Heart right ventricle (tissue), 16 donors: ENCODE measurements at regions not wholly inside any gene's neighbourhood (a gene's known extent, or its start where the extent isn't known, plus 50 kb on each side); places are given as distances from the start of the nearest gene placed in this dataset.

Experiments used
- ATAC-seq, 8 donors: fragments of 200-7000 bp; cut with Tn5 transposase; one replicate each; pipeline ENCODE4 v1.9.1; 2020; ENCODE audit warnings: mild to moderate bottlenecking in 8 of 8, moderate library complexity in 8 of 8, moderate number of reproducible peaks in 1 of 8
- DNase-seq, 2 donors: peaks; one replicate each; pipeline ENCODE4 v3.0.0-alpha.2; 2020
- H3K27ac ChIP-seq, 10 donors: fragments of 200-600 bp; sonication (generic) in 2 of 10; one replicate each; pipeline versions ENCODE4 v1.5.0 to v1.8.0; 2020 to 2022; ENCODE audit warnings: mild to moderate bottlenecking in 3 of 10
- H3K27me3 ChIP-seq, 7 donors: fragments of 200-600 bp; one replicate each; pipeline ENCODE4 v1.8.0; 2021 to 2022; ENCODE audit warnings: mild to moderate bottlenecking in 2 of 7
- H3K36me3 ChIP-seq, 9 donors: fragments of 200-600 bp; sonication (generic) in 1 of 9; one replicate each; pipeline versions ENCODE4 v1.5.0 to v1.8.0; 2020 to 2022; ENCODE audit warnings: mild to moderate bottlenecking in 2 of 9
- H3K4me1 ChIP-seq, 9 donors: fragments of 200-600 bp; sonication (generic) in 1 of 9; one replicate each; pipeline versions ENCODE4 v1.5.0 to v1.8.0; 2020 to 2022; ENCODE audit warnings: mild to moderate bottlenecking in 4 of 9
- H3K4me3 ChIP-seq, 10 donors: fragments of 200-600 bp; sonication (generic) in 2 of 10; one replicate each; pipeline versions ENCODE4 v1.5.0 to v1.8.0; 2020 to 2022; ENCODE audit warnings: mild to moderate bottlenecking in 7 of 10, moderate library complexity in 2 of 10
- H3K9me3 ChIP-seq, 11 donors: fragments of 200-600 bp in 10 of 11; sonication (generic) in 2 of 11; one replicate each; pipeline versions ENCODE4 v1.5.0 to v1.8.0; 2013 to 2022; ENCODE audit warnings: mild to moderate bottlenecking in 2 of 11, control low read depth in 1 of 11, moderate library complexity in 1 of 11
- CTCF ChIP-seq, 9 donors: fragments of 200-600 bp; sonication (generic) in 2 of 9; IDR thresholded peaks; one replicate each; pipeline versions ENCODE4 v1.5.0 to v1.8.0; 2021 to 2022; ENCODE audit warnings: antibody characterized with exemption in 9 of 9, mild to moderate bottlenecking in 5 of 9, moderate library complexity in 1 of 9
- WGBS, 2 donors: extraction: QIAGEN DNeasy Blood & Tissue Kit; methylation state at CpG; one replicate each; pipeline ENCODE4 v1.1.7; 2013; ENCODE audit warnings: inconsistent platforms in 1 of 2; 5-methylcytosine and 5-hydroxymethylcytosine counted together
- intact Hi-C, 10 donors: fragments of 100-400 bp; cut with DNase I; formaldehyde crosslinking; loops; one replicate each; pipeline versions ENCODE4 v1.11.1 to v1.14.2; 2022
- donor health status: Arrhythmogenic right ventricular cardiomyopathy.
- donor health status: ischemic (EF 13 %, LVEDD 7.1; RV severe dilation, severe dysfunction).
- donor health status: healthy with polysubstance abuse.
- donor health status: DM: no; HTN: yes; CAD: no.
- donor health status: DM: no; HTN: no; CAD: no.
- donor health status: ischemic (EF 25% LVEDD 6.9; RV normal size, moderate dysfunction).
- donor health status: ischemic (EF 25% LVEDD 5.7; RV mildly dilated, moderate dysfunction).
- donor health status: healthy.
- donor health status: DM: yes; HTN: yes; CAD: no.
- donor health status: Ischemic cardiomyopathy.
- donor health status: ischemic (EF 35%, LVEDD 5.7; RV mildly dilated, moderate dysfunction).
- donor health status: nonischemic (EF 11% LVEDD 7.7; RV severe dilation, severe dysfunction).
- donor health status: DM: yes; HTN: yes; CAD: no.
- donor health status: PGD.
- donor health status: ischemic (EF 29% LVEDD 5.4; RV normal size, mild dysfunction).
- donor health status: nonischemic (EF 23%, LVEDD 6.1; RV moderate dilation, normal function).

- DNase-seq (no peak), ATAC-seq (no peak)
- H3K36me3 ChIP-seq, result no peaks in the 10 kb centered on the region
- no peak overlapping the region for H3K4me3 ChIP-seq
- intact Hi-C loops, result no loop called here
- no peak for TF ChIP-seq CTCF (IDR thresholded peaks at IDR 0.05)
- H3K27me3 ChIP-seq, result peaks cover 0 to 24% (median 12%) of the 10 kb centered on the region in 7 donors
- H3K27ac ChIP-seq, result no peak overlapping the region
- H3K4me1 ChIP-seq, result no peaks in the 10 kb centered on the region
- peaks cover 0 to 15% (median 0%) of the 10 kb centered on the region in 11 donors for H3K9me3 ChIP-seq
Measured at GRCh38 chr2:70397186-70397585, 95.3 kb upstream of the FAM136A start.

DNA sequence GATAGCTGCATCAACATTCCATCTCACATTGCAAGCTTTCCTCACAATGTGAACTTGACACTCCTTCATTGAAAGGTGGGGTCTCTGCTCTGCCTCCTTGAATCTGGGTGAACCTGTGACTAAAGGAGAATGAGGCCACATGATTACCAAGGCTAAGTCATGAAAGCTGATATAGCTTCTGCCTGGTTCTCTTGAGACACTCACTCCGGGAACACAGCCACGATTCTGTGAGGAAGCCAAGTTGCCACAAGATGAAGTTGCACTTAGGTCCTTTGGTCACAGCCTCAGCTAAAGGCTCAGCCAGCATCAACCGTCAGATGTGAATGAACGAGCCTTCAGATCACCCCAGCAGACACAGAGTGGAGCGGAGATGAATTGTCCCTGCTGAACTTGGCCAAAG lies 94.7 kb upstream of the FAM136A start:
- no peak overlapping the region for H3K4me3 ChIP-seq
- no peak for DNase-seq
- WGBS, 2 donors, result 52 to 62% methylated on average over 5 of the region's 5 CpGs
- ATAC-seq, result no peak
- no peaks in the 10 kb centered on the region for H3K36me3 ChIP-seq
- peaks cover 0 to 24% (median 12%) of the 10 kb centered on the region in 7 donors for H3K27me3 ChIP-seq
- H3K27ac ChIP-seq, result no peak overlapping the region
- intact Hi-C loops, result no loop called here
- peaks cover 0 to 15% (median 0%) of the 10 kb centered on the region in 11 donors for H3K9me3 ChIP-seq
- TF ChIP-seq CTCF (IDR thresholded peaks at IDR 0.05), result no peak
- no peaks in the 10 kb centered on the region for H3K4me1 ChIP-seq

DNA sequence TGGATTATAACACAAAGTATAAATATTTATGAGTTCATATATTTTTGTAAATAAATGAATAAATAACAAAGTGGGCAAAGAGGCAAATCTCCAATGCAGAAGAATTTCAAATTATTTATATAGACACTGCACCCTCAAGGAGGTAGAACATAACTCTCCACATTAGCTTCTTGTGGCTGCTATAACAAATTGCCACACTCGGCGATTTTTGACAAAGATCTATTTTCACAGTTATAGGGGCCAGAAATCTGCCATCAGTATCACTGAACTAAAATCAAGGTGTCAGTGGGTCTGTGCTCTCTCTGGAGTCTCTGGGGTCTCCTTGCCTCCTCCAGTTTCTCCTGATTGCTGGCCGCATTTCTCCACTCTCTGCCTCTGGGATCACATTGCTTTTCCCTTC lies 92.0 kb upstream of the FAM136A start:
- Histone ChIP-seq H3K27ac (no peak overlapping the region), H3K4me3 (no peak overlapping the region), H3K9me3 (peaks cover 0 to 15% (median 0%) of the 10 kb centered on the region in 11 donors), H3K4me1 (no peaks in the 10 kb centered on the region), H3K36me3 (no peaks in the 10 kb centered on the region), H3K27me3 (peaks cover 0 to 24% (median 8%) of the 10 kb centered on the region in 7 donors)
- ATAC-seq (no peak), DNase-seq (no peak)
- 88 to 95% methylated on average over 3 of the region's 3 CpGs for WGBS, 2 donors
- intact Hi-C loops, result no loop called here
- TF ChIP-seq CTCF (IDR thresholded peaks at IDR 0.05), result no peak

DNA sequence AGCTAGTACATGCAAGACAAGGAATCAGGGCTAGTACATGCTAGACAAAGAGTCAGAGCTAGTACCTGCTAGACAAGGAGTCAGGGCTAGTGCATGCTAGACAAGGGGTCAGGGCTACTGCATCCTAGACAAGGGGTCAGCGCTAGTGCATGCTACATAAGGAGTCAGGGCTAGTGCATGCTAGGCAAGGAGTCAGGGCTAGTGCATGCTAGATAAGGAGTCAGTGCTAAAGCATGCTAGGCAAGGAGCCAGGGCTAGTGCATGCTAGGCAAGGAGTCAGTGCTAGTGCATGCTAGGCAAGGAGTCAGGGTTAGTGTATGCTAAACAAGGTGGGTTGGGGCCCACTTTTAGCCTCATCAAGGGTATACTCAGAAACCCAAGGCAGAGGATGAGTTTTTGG lies 90.1 kb upstream of the FAM136A start:
- TF ChIP-seq CTCF (IDR thresholded peaks at IDR 0.05), result no peak
- WGBS, 2 donors, result 93 to 100% methylated on average over 1 of the region's 1 CpG

More for the DNA sequence above, 90.1 kb upstream of the FAM136A start:
- ATAC-seq (no peak), DNase-seq (no peak)
- H3K27ac ChIP-seq, result no peak overlapping the region
- peaks cover 0 to 15% (median 0%) of the 10 kb centered on the region in 11 donors for H3K9me3 ChIP-seq
- no peaks in the 10 kb centered on the region for H3K36me3 ChIP-seq
- no peaks in the 10 kb centered on the region for H3K4me1 ChIP-seq
- peaks cover 0 to 17% (median 5%) of the 10 kb centered on the region in 7 donors for H3K27me3 ChIP-seq
- intact Hi-C loops, result no loop called here
- H3K4me3 ChIP-seq, result no peak overlapping the region
